Ovary (tissue), 3 donors: ENCODE measurements at regions not wholly inside any gene's neighbourhood (a gene's known extent, or its start where the extent isn't known, plus 50 kb on each side); places are given as distances from the start of the nearest gene placed in this dataset.

Source experiments
- CTCF ChIP-seq, 3 donors: fragments of 450-650 bp in 2 of 3; fragments of 200-600 bp in 1 of 3; IDR thresholded peaks; one replicate each; pipeline versions ENCODE4 v1.5.1 to v1.8.0; 2016 to 2022; ENCODE audit warnings: antibody characterized with exemption in 3 of 3, mild to moderate bottlenecking in 1 of 3
- POLR2A ChIP-seq: fragments of 450-650 bp; IDR thresholded peaks from one replicate; pipeline ENCODE4 v1.6.1; 2017; ENCODE audit warnings: antibody characterized with exemption, mild to moderate bottlenecking, moderate library complexity
- donor health status: DM: no; HTN: no; CAD: no.

GRCh38 chr12:58095002-58095401 is 153.6 kb downstream of the ATP23 start:
- TF ChIP-seq CTCF (IDR thresholded peaks at IDR 0.05) (no peak), POLR2A (no peak)
